Activated naive CD4-positive, alpha-beta T cell treated with anti-CD3 and anti-CD28 coated beads for 36 hours (primary cell): ENCODE measurements at regions not wholly inside any gene's neighbourhood (a gene's known extent, or its start where the extent isn't known, plus 50 kb on each side); places are given as distances from the start of the nearest gene placed in this dataset.

Source experiments
- CTCF ChIA-PET: fragments of 350-600 bp; sonication (Branson Sonifier 250); formaldehyde crosslinking; loops from one replicate; lab custom pipeline; 2021; ENCODE audit warnings: antibody characterized with exemption; lab: Charles Lee
- DNase-seq: peaks from one replicate; pipeline ENCODE4 v3.0.0-alpha.2; 2020
- H3K27ac Mint-ChIP-seq: one replicate; pipeline ENCODE4 v1.8.0; 2021; ENCODE audit warnings: mild to moderate bottlenecking, mixed read lengths
- H3K27me3 Mint-ChIP-seq: one replicate; pipeline ENCODE4 v1.8.0; 2021; ENCODE audit warnings: low read depth, mixed read lengths
- H3K36me3 Mint-ChIP-seq: one replicate; pipeline ENCODE4 v1.8.0; 2021; ENCODE audit warnings: low read depth, mixed read lengths
- H3K4me1 Mint-ChIP-seq: one replicate; pipeline ENCODE4 v1.8.0; 2021; ENCODE audit warnings: low read depth, mixed read lengths
- H3K4me3 Mint-ChIP-seq: one replicate; pipeline ENCODE4 v1.8.0; 2021; ENCODE audit warnings: mild to moderate bottlenecking, moderate library complexity, mixed read lengths
- H3K9me3 Mint-ChIP-seq: one replicate; pipeline ENCODE4 v1.8.0; 2021; ENCODE audit warnings: mixed read lengths
- intact Hi-C: fragments of 100-400 bp; cut with micrococcal nuclease; formaldehyde crosslinking; loops from one replicate; pipeline ENCODE4 v1.15.1; 2023

- Mint-ChIP-seq H3K4me1 (no peaks in the 10 kb centered on the region), H3K4me3 (no peak overlapping the region), H3K27me3 (no peaks in the 10 kb centered on the region), H3K9me3 (peaks cover 1% of the 10 kb centered on the region), H3K27ac (no peak overlapping the region), H3K36me3 (no peaks in the 10 kb centered on the region)
- intact Hi-C loops = no loop called here
- no peak for DNase-seq
- CTCF ChIA-PET = no interaction called here
Measured at GRCh38 chr2:146004462-146004861, 1484.5 kb upstream of the ZEB2 start.

- no peak for DNase-seq
- intact Hi-C loops = no loop called here
- no peaks in the 10 kb centered on the region for H3K36me3 Mint-ChIP-seq
- no peaks in the 10 kb centered on the region for H3K4me1 Mint-ChIP-seq
- H3K27ac Mint-ChIP-seq = no peak overlapping the region
- CTCF ChIA-PET = no interaction called here
- H3K4me3 Mint-ChIP-seq = no peak overlapping the region
- H3K27me3 Mint-ChIP-seq = no peaks in the 10 kb centered on the region
- peaks cover 1% of the 10 kb centered on the region for H3K9me3 Mint-ChIP-seq
Measured at GRCh38 chr2:146003337-146003736, 1483.4 kb upstream of the ZEB2 start.

- Mint-ChIP-seq H3K4me3 (no peak overlapping the region), H3K27me3 (no peaks in the 10 kb centered on the region), H3K27ac (no peak overlapping the region), H3K9me3 (peaks cover 13% of the 10 kb centered on the region), H3K4me1 (no peaks in the 10 kb centered on the region), H3K36me3 (no peaks in the 10 kb centered on the region)
- intact Hi-C loops = no loop called here
- DNase-seq = no peak
- CTCF ChIA-PET = no interaction called here
Measured at GRCh38 chr2:145994910-145995309, 1475.0 kb upstream of the ZEB2 start.

GRCh38 chr2:145992572-145992971, 1472.7 kb upstream of the ZEB2 start:
- Mint-ChIP-seq H3K27me3 (no peaks in the 10 kb centered on the region), H3K4me3 (no peak overlapping the region), H3K9me3 (peaks cover 13% of the 10 kb centered on the region), H3K36me3 (no peaks in the 10 kb centered on the region), H3K4me1 (no peaks in the 10 kb centered on the region), H3K27ac (no peak overlapping the region)
- intact Hi-C loops = no loop called here
- CTCF ChIA-PET = no interaction called here
- DNase-seq = no peak

GRCh38 chr2:145987793-145988192, 1467.9 kb upstream of the ZEB2 start:
- Mint-ChIP-seq H3K36me3 (no peaks in the 10 kb centered on the region), H3K4me3 (no peak overlapping the region), H3K27ac (no peak overlapping the region), H3K9me3 (peaks cover 2% of the 10 kb centered on the region), H3K27me3 (no peaks in the 10 kb centered on the region), H3K4me1 (no peaks in the 10 kb centered on the region)
- CTCF ChIA-PET = no interaction called here
- intact Hi-C loops = no loop called here
- no peak for DNase-seq

- no peak for DNase-seq
- peaks cover 2% of the 10 kb centered on the region for H3K9me3 Mint-ChIP-seq
- no peaks in the 10 kb centered on the region for H3K27me3 Mint-ChIP-seq
- intact Hi-C loops = no loop called here
- H3K4me1 Mint-ChIP-seq = no peaks in the 10 kb centered on the region
- no peak overlapping the region for H3K4me3 Mint-ChIP-seq
- H3K36me3 Mint-ChIP-seq = no peaks in the 10 kb centered on the region
- CTCF ChIA-PET = no interaction called here
- no peak overlapping the region for H3K27ac Mint-ChIP-seq
Measured at GRCh38 chr2:145985517-145985916, 1465.6 kb upstream of the ZEB2 start.

- DNase-seq = no peak
- Mint-ChIP-seq H3K9me3 (peaks cover 2% of the 10 kb centered on the region), H3K36me3 (no peaks in the 10 kb centered on the region), H3K4me3 (no peak overlapping the region), H3K27ac (no peak overlapping the region), H3K4me1 (no peaks in the 10 kb centered on the region), H3K27me3 (no peaks in the 10 kb centered on the region)
- CTCF ChIA-PET = no interaction called here
- intact Hi-C loops = no loop called here
Measured at GRCh38 chr2:145984580-145984979, 1464.7 kb upstream of the ZEB2 start.

GRCh38 chr2:145980318-145980717, 1460.4 kb upstream of the ZEB2 start:
- no peaks in the 10 kb centered on the region for H3K27me3 Mint-ChIP-seq
- intact Hi-C loops = no loop called here
- no peaks in the 10 kb centered on the region for H3K36me3 Mint-ChIP-seq
- no peak overlapping the region for H3K27ac Mint-ChIP-seq
- H3K9me3 Mint-ChIP-seq = peaks cover 2% of the 10 kb centered on the region
- DNase-seq = no peak
- CTCF ChIA-PET = no interaction called here
- no peaks in the 10 kb centered on the region for H3K4me1 Mint-ChIP-seq
- no peak overlapping the region for H3K4me3 Mint-ChIP-seq

GRCh38 chr2:145975406-145975805, 1455.5 kb upstream of the ZEB2 start:
- no peaks in the 10 kb centered on the region for H3K4me1 Mint-ChIP-seq
- CTCF ChIA-PET = interaction anchor here (0.5 kb wide), 1 partner anchor 243 kb away, joined by 3 read pairs; no protein-coding TSS in a partner anchor
- intact Hi-C loops = no loop called here

GRCh38 chr2:145961846-145962245, 1441.9 kb upstream of the ZEB2 start:
- peaks cover 10% of the 10 kb centered on the region for H3K9me3 Mint-ChIP-seq
- H3K27ac Mint-ChIP-seq = no peak overlapping the region
- CTCF ChIA-PET = no interaction called here
- H3K27me3 Mint-ChIP-seq = no peaks in the 10 kb centered on the region
- no peaks in the 10 kb centered on the region for H3K4me1 Mint-ChIP-seq
- H3K36me3 Mint-ChIP-seq = no peaks in the 10 kb centered on the region
- intact Hi-C loops = no loop called here
- no peak for DNase-seq
- no peak overlapping the region for H3K4me3 Mint-ChIP-seq

More at GRCh38 chr2:145975406-145975805, 1455.5 kb upstream of the ZEB2 start:
- no peak for DNase-seq
- Mint-ChIP-seq H3K36me3 (no peaks in the 10 kb centered on the region), H3K9me3 (peaks cover 3% of the 10 kb centered on the region), H3K4me3 (no peak overlapping the region), H3K27ac (no peak overlapping the region), H3K27me3 (no peaks in the 10 kb centered on the region)

GRCh38 chr2:145960479-145961163, 1440.7 kb upstream of the ZEB2 start:
- H3K4me3 Mint-ChIP-seq = no peak overlapping the region
- CTCF ChIA-PET = no interaction called here

GRCh38 chr2:145958611-145959010, 1438.7 kb upstream of the ZEB2 start:
- H3K36me3 Mint-ChIP-seq = no peaks in the 10 kb centered on the region
- H3K27ac Mint-ChIP-seq = no peak overlapping the region
- intact Hi-C loops = no loop called here
- CTCF ChIA-PET = no interaction called here
- no peak overlapping the region for H3K4me3 Mint-ChIP-seq
- no peak for DNase-seq
- peaks cover 14% of the 10 kb centered on the region for H3K9me3 Mint-ChIP-seq
- no peaks in the 10 kb centered on the region for H3K4me1 Mint-ChIP-seq
- no peaks in the 10 kb centered on the region for H3K27me3 Mint-ChIP-seq

More at GRCh38 chr2:145960479-145961163, 1440.7 kb upstream of the ZEB2 start:
- DNase-seq = no peak
- no peaks in the 10 kb centered on the region for H3K4me1 Mint-ChIP-seq
- H3K36me3 Mint-ChIP-seq = no peaks in the 10 kb centered on the region
- no peaks in the 10 kb centered on the region for H3K27me3 Mint-ChIP-seq
- intact Hi-C loops = no loop called here
- peaks cover 12% of the 10 kb centered on the region for H3K9me3 Mint-ChIP-seq
- no peak overlapping the region for H3K27ac Mint-ChIP-seq

- no peak overlapping the region for H3K27ac Mint-ChIP-seq
- intact Hi-C loops = no loop called here
- no peak overlapping the region for H3K4me3 Mint-ChIP-seq
- H3K9me3 Mint-ChIP-seq = peaks cover 17% of the 10 kb centered on the region
- no peak for DNase-seq
- CTCF ChIA-PET = no interaction called here
- H3K36me3 Mint-ChIP-seq = no peaks in the 10 kb centered on the region
- no peaks in the 10 kb centered on the region for H3K4me1 Mint-ChIP-seq
- no peaks in the 10 kb centered on the region for H3K27me3 Mint-ChIP-seq
Measured at GRCh38 chr2:145957929-145958328, 1438.0 kb upstream of the ZEB2 start.
